ENCODE measurements at regions not wholly inside any gene's neighbourhood (a gene's known extent, or its start where the extent isn't known, plus 50 kb on each side); places are given as distances from the start of the nearest gene placed in this dataset.

- Mint-ChIP-seq H3K36me3 (ENCODE audit: insufficient read depth) (peaks cover 1% of the 10 kb centered on the region), H3K4me1 (ENCODE audit: low read depth) (no peaks in the 10 kb centered on the region), H3K9me3 (peaks cover 18% of the 10 kb centered on the region), H3K27me3 (ENCODE audit: low read depth) (peaks cover 13% of the 10 kb centered on the region), H3K4me3 (no peak overlapping the region)
- DNase-seq (no peak), ATAC-seq (no peak)
Measured at GRCh38 chr5:39494107-39494510, 69.3 kb upstream of the DAB2 start.

- H3K36me3 Mint-ChIP-seq (ENCODE audit: insufficient read depth) = peaks cover 1% of the 10 kb centered on the region
- no peak for DNase-seq
- H3K4me1 Mint-ChIP-seq (ENCODE audit: low read depth) = no peaks in the 10 kb centered on the region
- peaks cover 7% of the 10 kb centered on the region for H3K27me3 Mint-ChIP-seq (ENCODE audit: low read depth)
- H3K9me3 Mint-ChIP-seq = peaks cover 18% of the 10 kb centered on the region
- no peak overlapping the region for H3K4me3 Mint-ChIP-seq
- ATAC-seq = no peak
Measured at GRCh38 chr5:39491210-39491609, 66.4 kb upstream of the DAB2 start.

DNA sequence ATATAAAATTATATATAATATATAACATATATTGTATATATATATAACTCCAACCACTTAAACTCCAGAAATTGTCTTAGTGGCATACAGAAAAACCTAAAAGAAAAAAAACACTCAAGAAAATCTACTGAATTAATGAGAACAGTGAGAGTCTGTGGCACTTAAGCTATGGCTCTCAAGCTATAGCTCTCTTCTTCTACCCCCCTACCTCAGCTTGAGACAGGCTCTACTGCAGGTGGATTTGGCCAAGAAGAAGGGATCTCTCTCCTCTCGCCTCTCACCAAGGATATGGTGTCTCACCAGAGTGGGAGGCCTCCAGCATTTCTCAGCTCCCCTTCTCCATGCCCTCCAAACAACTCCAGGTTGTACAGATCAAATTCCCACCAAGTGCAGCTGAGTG is 64.5 kb upstream of the DAB2 start:
- Mint-ChIP-seq H3K9me3 (peaks cover 18% of the 10 kb centered on the region), H3K4me3 (no peak overlapping the region), H3K36me3 (ENCODE audit: insufficient read depth) (peaks cover 1% of the 10 kb centered on the region), H3K27me3 (ENCODE audit: low read depth) (peaks cover 7% of the 10 kb centered on the region), H3K4me1 (ENCODE audit: low read depth) (no peaks in the 10 kb centered on the region)
- no peak for ATAC-seq
- no peak for DNase-seq

DNA sequence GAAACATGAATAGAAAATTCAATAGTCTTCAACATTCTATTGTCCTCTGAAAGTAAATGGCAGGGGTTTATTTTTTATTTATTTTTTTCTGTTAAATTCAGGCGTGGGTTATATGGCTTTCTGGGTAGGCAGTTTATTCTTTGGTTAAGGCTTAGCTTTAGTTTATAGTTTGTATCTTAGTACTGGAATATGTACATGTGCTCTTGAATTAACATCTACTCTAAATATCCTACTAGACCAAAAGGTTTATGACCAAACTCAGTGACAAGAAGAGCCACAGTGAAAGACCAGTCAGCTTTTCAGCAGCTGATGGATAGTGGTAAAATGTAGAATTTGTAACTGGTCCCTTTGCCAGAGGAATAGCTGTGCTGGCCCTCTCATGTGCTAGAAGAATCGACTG is 62.0 kb upstream of the DAB2 start:
- Mint-ChIP-seq H3K36me3 (ENCODE audit: insufficient read depth) (peaks cover 1% of the 10 kb centered on the region), H3K4me3 (no peak overlapping the region), H3K27me3 (ENCODE audit: low read depth) (peaks cover 3% of the 10 kb centered on the region), H3K9me3 (peaks cover 18% of the 10 kb centered on the region), H3K4me1 (ENCODE audit: low read depth) (no peaks in the 10 kb centered on the region)
- ATAC-seq (no peak), DNase-seq (no peak)

DNA sequence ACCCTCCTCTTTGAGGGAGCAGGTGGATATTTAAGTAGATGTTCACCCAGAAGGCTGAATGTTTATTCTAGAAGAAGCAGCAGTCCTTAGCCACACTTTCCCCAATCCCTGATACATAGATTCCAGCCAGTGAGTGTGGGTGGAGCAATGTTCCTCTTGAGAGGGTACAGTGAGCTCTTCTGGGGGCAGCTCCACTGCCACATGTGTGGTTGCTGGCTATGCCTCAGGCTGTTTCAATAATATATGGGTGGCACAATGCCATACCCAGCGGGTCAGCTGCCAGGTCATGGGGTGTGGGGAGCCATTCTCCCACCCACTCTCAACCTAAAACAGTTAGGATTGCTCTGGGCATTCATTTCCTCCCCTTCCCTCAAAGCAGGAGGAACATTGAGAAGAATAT is 61.6 kb upstream of the DAB2 start:
- H3K4me1 Mint-ChIP-seq (ENCODE audit: low read depth) = no peaks in the 10 kb centered on the region
- DNase-seq = no peak
- H3K9me3 Mint-ChIP-seq = peaks cover 17% of the 10 kb centered on the region
- H3K4me3 Mint-ChIP-seq = no peak overlapping the region
- ATAC-seq = no peak
- peaks cover 1% of the 10 kb centered on the region for H3K36me3 Mint-ChIP-seq (ENCODE audit: insufficient read depth)
- H3K27me3 Mint-ChIP-seq (ENCODE audit: low read depth) = peaks cover 3% of the 10 kb centered on the region

DNA sequence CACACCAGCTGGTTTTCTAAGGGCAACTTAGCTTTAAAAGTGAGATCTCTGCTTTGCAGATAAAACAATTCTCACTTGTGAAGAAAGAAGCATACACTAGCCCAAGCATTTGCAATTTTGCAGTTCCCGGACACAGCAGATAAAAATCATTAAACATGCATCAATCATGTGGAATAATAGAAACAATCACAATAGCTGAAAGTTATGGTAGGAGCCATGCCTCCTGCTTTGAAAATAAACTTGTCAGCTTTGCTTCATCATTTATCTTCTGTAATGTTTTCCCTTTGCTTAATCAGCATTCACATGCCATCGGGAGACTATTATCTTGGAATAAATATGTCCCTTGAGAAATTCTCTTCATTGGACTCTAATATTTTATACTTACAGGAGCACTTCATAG is 60.3 kb upstream of the DAB2 start:
- ATAC-seq (no peak), DNase-seq (no peak)
- Mint-ChIP-seq H3K4me3 (no peak overlapping the region), H3K36me3 (ENCODE audit: insufficient read depth) (peaks cover 1% of the 10 kb centered on the region), H3K27me3 (ENCODE audit: low read depth) (peaks cover 5% of the 10 kb centered on the region), H3K9me3 (peaks cover 6% of the 10 kb centered on the region), H3K4me1 (ENCODE audit: low read depth) (no peaks in the 10 kb centered on the region)

DNA sequence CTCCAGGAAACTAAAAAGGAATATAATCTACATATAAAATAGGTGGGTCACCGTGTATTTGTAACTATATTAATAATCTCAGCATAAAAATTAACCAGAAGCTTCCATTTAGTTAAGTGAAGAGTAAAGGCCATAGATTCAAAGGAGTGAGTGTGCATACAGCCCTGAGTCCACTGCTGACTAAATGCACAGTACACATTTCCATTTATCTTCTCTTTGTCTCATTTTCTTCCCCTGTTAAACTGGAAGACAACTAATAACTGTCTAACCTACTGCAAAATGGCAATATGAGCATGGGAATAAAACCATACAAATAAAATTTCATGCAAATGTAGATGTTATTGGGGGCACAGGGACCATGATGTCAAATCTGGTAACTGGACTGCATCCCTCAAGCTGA is 59.9 kb upstream of the DAB2 start:
- no peaks in the 10 kb centered on the region for H3K4me1 Mint-ChIP-seq (ENCODE audit: low read depth)
- H3K27me3 Mint-ChIP-seq (ENCODE audit: low read depth) = peaks cover 7% of the 10 kb centered on the region
- peaks cover 3% of the 10 kb centered on the region for H3K9me3 Mint-ChIP-seq
- ATAC-seq (no peak), DNase-seq (no peak)
- no peak overlapping the region for H3K4me3 Mint-ChIP-seq
- peaks cover 1% of the 10 kb centered on the region for H3K36me3 Mint-ChIP-seq (ENCODE audit: insufficient read depth)

DNA sequence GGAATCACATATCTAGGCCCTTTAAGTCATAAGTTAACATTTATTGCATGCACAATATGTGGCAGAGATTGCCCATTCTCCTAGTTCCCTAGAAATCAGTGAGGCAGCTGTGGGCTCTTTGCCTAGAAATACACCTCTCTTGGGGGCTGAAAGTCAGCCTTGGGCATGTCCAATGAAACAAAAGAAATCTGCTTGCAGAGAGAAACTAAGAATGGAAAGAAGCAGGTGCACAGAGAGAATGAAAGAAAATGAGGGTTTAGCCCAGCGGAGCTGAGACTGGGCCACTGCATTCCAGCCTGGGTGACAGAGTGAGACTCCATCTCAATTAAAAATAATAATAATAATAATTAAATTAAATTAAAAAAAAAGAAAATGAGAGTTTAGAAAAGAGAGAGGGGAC is 57.3 kb upstream of the DAB2 start:
- no peaks in the 10 kb centered on the region for H3K9me3 Mint-ChIP-seq
- peaks cover 6% of the 10 kb centered on the region for H3K27me3 Mint-ChIP-seq (ENCODE audit: low read depth)
- no peak overlapping the region for H3K4me3 Mint-ChIP-seq
- ATAC-seq = no peak
- DNase-seq = no peak
- H3K36me3 Mint-ChIP-seq (ENCODE audit: insufficient read depth) = no peaks in the 10 kb centered on the region
- no peaks in the 10 kb centered on the region for H3K4me1 Mint-ChIP-seq (ENCODE audit: low read depth)

GRCh38 chr5:39479537-39479936 is 54.8 kb upstream of the DAB2 start:
- no peak for DNase-seq
- Mint-ChIP-seq H3K4me3 (no peak overlapping the region), H3K9me3 (no peaks in the 10 kb centered on the region), H3K36me3 (ENCODE audit: insufficient read depth) (no peaks in the 10 kb centered on the region), H3K27me3 (ENCODE audit: low read depth) (peaks cover 13% of the 10 kb centered on the region), H3K4me1 (ENCODE audit: low read depth) (no peaks in the 10 kb centered on the region)
- ATAC-seq = no peak

- ATAC-seq = no peak
- Mint-ChIP-seq H3K27me3 (ENCODE audit: low read depth) (peaks cover 14% of the 10 kb centered on the region), H3K36me3 (ENCODE audit: insufficient read depth) (no peaks in the 10 kb centered on the region), H3K4me1 (ENCODE audit: low read depth) (no peaks in the 10 kb centered on the region), H3K9me3 (no peaks in the 10 kb centered on the region), H3K4me3 (no peak overlapping the region)
- no peak for DNase-seq
Measured at GRCh38 chr5:39478863-39479262, 54.1 kb upstream of the DAB2 start.

DNA sequence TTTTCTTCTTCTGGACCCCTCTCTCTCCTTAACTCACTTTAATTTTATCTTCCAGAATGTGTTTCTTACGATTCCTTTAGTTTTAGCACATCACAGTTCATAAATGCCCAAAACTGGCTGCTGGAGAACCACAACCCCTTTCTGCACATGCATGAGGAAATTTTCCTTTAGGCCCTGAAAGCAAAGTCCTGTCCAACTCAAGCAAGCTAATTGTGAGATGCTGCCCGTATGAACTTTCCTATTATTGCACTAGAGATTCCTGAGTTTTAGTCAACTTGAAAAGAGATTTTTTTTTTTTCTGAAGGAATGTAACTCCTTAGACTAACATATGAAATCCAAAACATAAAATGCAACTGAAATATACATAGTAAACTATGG is 52.1 kb upstream of the DAB2 start:
- ATAC-seq (no peak), DNase-seq (no peak)
- Mint-ChIP-seq H3K4me1 (ENCODE audit: low read depth) (no peaks in the 10 kb centered on the region), H3K9me3 (no peaks in the 10 kb centered on the region), H3K36me3 (ENCODE audit: insufficient read depth) (no peaks in the 10 kb centered on the region), H3K27me3 (ENCODE audit: low read depth) (peaks cover 14% of the 10 kb centered on the region), H3K4me3 (no peak overlapping the region)

DNA sequence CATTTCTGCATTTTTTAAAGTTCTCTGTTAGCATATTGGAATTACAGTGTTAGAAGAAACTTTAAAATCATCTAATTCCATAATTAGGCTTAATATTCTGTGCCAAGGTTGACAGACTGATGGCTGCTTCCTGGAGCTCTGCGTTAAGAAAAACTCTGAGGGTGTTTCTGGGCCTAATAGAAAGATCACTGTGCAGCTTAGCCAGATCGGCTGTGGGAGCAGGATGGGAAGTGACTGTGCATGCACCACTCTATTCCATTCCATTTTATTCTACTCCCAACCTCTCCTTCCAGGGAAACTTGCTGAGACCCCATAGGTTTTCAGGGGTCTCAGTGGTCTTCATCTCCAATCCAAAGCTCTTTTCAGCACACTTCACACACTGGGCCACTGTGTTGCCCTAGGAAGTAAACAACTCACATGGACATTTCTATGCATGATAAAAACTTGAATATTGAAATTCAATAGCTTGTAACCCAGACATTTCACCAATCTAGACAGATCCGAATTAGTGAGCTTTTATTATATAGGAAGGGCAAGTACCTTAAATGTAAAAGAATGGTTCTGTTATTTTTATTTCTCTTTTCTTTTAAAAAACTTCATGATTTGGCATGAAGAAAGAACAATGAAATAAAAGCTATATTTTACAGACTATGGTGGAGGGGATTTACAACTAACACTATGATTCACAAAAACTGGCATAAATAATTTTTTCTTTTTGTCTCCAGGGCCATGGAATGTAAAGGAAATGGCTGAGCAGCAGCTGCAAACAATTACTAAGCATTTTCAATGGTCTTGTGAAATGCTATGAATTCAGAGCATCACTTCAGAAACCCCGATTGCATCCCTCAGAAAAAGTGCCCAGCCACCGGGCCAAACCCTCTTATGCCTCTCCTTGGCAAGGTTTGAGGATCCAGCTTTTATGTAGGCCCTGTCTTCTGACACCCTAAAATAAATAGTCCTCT is 51.4 kb upstream of the DAB2 start:
- ATAC-seq (no peak), DNase-seq (no peak)
- Mint-ChIP-seq H3K36me3 (ENCODE audit: insufficient read depth) (no peaks in the 10 kb centered on the region), H3K4me3 (no peak overlapping the region), H3K27me3 (ENCODE audit: low read depth) (peaks cover 14% of the 10 kb centered on the region), H3K4me1 (ENCODE audit: low read depth) (no peaks in the 10 kb centered on the region), H3K9me3 (no peaks in the 10 kb centered on the region)

DNA sequence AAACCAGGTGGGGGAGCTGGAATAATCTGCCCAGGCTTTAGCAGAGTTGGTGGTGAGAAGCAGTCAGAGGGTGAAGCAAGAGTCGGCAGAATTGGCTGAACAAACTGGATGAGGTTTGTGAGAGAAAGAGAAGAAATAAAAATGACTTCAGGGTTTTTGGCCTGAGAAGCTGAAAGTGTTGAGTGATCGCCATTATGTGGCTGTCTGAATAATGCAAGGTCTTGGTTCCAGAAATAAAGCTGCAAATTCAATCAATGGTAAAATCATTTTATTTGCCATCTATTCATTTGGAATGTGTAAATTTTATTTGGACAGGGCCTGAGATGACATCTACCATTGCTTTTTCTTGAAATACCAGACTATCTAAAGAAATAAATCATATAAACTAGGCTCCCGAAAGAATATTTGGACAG is 50.4 kb upstream of the DAB2 start:
- no peak overlapping the region for H3K4me3 Mint-ChIP-seq
- H3K9me3 Mint-ChIP-seq = no peaks in the 10 kb centered on the region
- H3K36me3 Mint-ChIP-seq (ENCODE audit: insufficient read depth) = no peaks in the 10 kb centered on the region
- DNase-seq (no peak), ATAC-seq (no peak)
- peaks cover 10% of the 10 kb centered on the region for H3K27me3 Mint-ChIP-seq (ENCODE audit: low read depth)
- no peaks in the 10 kb centered on the region for H3K4me1 Mint-ChIP-seq (ENCODE audit: low read depth)
